H9 (cell line): ENCODE measurements at regions not wholly inside any gene's neighbourhood (a gene's known extent, or its start where the extent isn't known, plus 50 kb on each side); places are given as distances from the start of the nearest gene placed in this dataset.

Experiments
- DNase-seq: peaks from one replicate; pipeline ENCODE4 v3.0.0-alpha.2; 2017
- H2AFZ ChIP-seq: one replicate; pipeline ENCODE4 v1.6.1; 2013; ENCODE audit warnings: mild to moderate bottlenecking, low read length, control low read depth, moderate library complexity
- H2AK5ac ChIP-seq: 2 replicates; pipeline ENCODE4 v1.6.1; 2013; ENCODE audit warnings: low read length, control low read depth, mixed read lengths; ENCODE audit not compliant: insufficient read length
- H2BK120ac ChIP-seq: one replicate; pipeline ENCODE4 v1.6.1; 2013; ENCODE audit warnings: low read depth, mild to moderate bottlenecking, low read length, control low read depth, inconsistent platforms; ENCODE audit not compliant: poor library complexity, severe bottlenecking
- H2BK12ac ChIP-seq: 2 replicates; pipeline ENCODE4 v1.6.1; 2013; ENCODE audit warnings: low read length, control low read depth, mixed read lengths, low read depth; ENCODE audit not compliant: insufficient read length
- H2BK15ac ChIP-seq: 2 replicates; pipeline ENCODE4 v1.6.1; 2013; ENCODE audit warnings: low read depth, low read length, control low read depth
- H2BK20ac ChIP-seq: one replicate; pipeline ENCODE4 v1.6.1; 2013; ENCODE audit warnings: low read depth, mild to moderate bottlenecking, low read length, control low read depth, inconsistent platforms; ENCODE audit not compliant: poor library complexity, severe bottlenecking
- H2BK5ac ChIP-seq: 2 replicates; pipeline ENCODE4 v1.6.1; 2013; ENCODE audit warnings: low read length, control low read depth, mixed read lengths; ENCODE audit not compliant: insufficient read length
- H3K14ac ChIP-seq: 2 replicates; pipeline ENCODE4 v1.6.1; 2013; ENCODE audit warnings: low read length, control low read depth; ENCODE audit not compliant: insufficient read depth
- H3K18ac ChIP-seq: 2 replicates; pipeline ENCODE4 v1.6.1; 2013; ENCODE audit warnings: low read depth, mild to moderate bottlenecking, mixed read lengths, low read length, control low read depth; ENCODE audit not compliant: insufficient read length
- H3K23ac ChIP-seq: 2 replicates; pipeline ENCODE4 v1.6.1; 2013; ENCODE audit warnings: low read length, control low read depth, mixed read lengths, low read depth; ENCODE audit not compliant: insufficient read length
- H3K23me2 ChIP-seq: 2 replicates; pipeline ENCODE4 v1.6.1; 2013; ENCODE audit warnings: low read depth, mild to moderate bottlenecking, mixed read lengths, low read length, control low read depth; ENCODE audit not compliant: insufficient read length, poor library complexity, severe bottlenecking
- H3K27ac ChIP-seq: 2 replicates; pipeline ENCODE4 v1.5.1; 2013; ENCODE audit warnings: low read length, control low read depth, mixed read lengths, low read depth; ENCODE audit not compliant: insufficient read length
- H3K27me3 ChIP-seq: 2 replicates; pipeline ENCODE4 v1.6.1; 2013; ENCODE audit warnings: low read length, control low read depth, inconsistent platforms; ENCODE audit not compliant: insufficient read depth
- H3K4ac ChIP-seq: 2 replicates; pipeline ENCODE4 v1.6.1; 2013; ENCODE audit warnings: low read depth, mild to moderate bottlenecking, control low read depth, inconsistent platforms, low read length, moderate library complexity
- H3K4me1 ChIP-seq: 2 replicates; pipeline ENCODE4 v1.6.1; 2013; ENCODE audit warnings: low read length, control low read depth, inconsistent platforms; ENCODE audit not compliant: insufficient read depth
- H3K4me2 ChIP-seq: 2 replicates; pipeline ENCODE4 v1.6.1; 2013; ENCODE audit warnings: low read length, control low read depth, mixed read lengths; ENCODE audit not compliant: insufficient read length, insufficient read depth
- H3K56ac ChIP-seq: 2 replicates; pipeline ENCODE4 v1.6.1; 2013; ENCODE audit warnings: low read depth, mild to moderate bottlenecking, mixed read lengths, low read length, control low read depth; ENCODE audit not compliant: insufficient read length
- H3K79me1 ChIP-seq: 2 replicates; pipeline ENCODE4 v1.6.1; 2013; ENCODE audit warnings: low read depth, mild to moderate bottlenecking, moderate library complexity, low read length, control low read depth, inconsistent platforms; ENCODE audit not compliant: insufficient read depth, poor library complexity, severe bottlenecking
- H3K79me2 ChIP-seq: 2 replicates; pipeline ENCODE4 v1.6.1; 2013; ENCODE audit warnings: low read length, control low read depth, inconsistent platforms; ENCODE audit not compliant: insufficient read depth
- H3K9ac ChIP-seq: 2 replicates; pipeline ENCODE4 v1.6.1; 2013; ENCODE audit warnings: low read length, control low read depth, mixed read lengths; ENCODE audit not compliant: insufficient read length; ENCODE audit errors: extremely low read depth
- H3K9me3 ChIP-seq: one replicate; pipeline ENCODE4 v1.6.1; 2013; ENCODE audit warnings: low read depth, low read length, inconsistent platforms; ENCODE audit not compliant: control insufficient read depth
- H3T11ph ChIP-seq: one replicate; pipeline ENCODE4 v1.6.1; 2013; ENCODE audit warnings: mild to moderate bottlenecking, low read length, control low read depth, inconsistent platforms
- H4K20me1 ChIP-seq: one replicate; pipeline ENCODE4 v1.6.1; 2013; ENCODE audit not compliant: control insufficient read depth, insufficient read length, insufficient read depth
- H4K5ac ChIP-seq: 2 replicates; pipeline ENCODE4 v1.6.1; 2013; ENCODE audit warnings: low read depth, mild to moderate bottlenecking, mixed read lengths, low read length, control low read depth; ENCODE audit not compliant: insufficient read length
- H4K8ac ChIP-seq: replicated peaks from 2 replicates; pipeline ENCODE4 v1.6.1; 2013; ENCODE audit warnings: low read length, control low read depth, mixed read lengths, low read depth; ENCODE audit not compliant: insufficient read length
- H4K91ac ChIP-seq: 2 replicates; pipeline ENCODE4 v1.6.1; 2013; ENCODE audit warnings: low read depth, mild to moderate bottlenecking, moderate library complexity, mixed read lengths, low read length, control low read depth; ENCODE audit not compliant: insufficient read length
- H3K27ac Mint-ChIP-seq, 3 experiments: 2 replicates in 2 of 3; 3 replicates in 1 of 3; pipeline ENCODE4 v1.8.0; 2020 to 2021; ENCODE audit warnings: mixed read lengths in 3 of 3, mild to moderate bottlenecking in 1 of 3, moderate library complexity in 1 of 3
- H3K27me3 Mint-ChIP-seq: 2 replicates; pipeline ENCODE4 v1.8.0; 2021; ENCODE audit warnings: low read depth, mild to moderate bottlenecking, moderate library complexity, mixed read lengths
- H3K36me3 Mint-ChIP-seq, 3 experiments: 2 replicates in 2 of 3; 3 replicates in 1 of 3; pipeline ENCODE4 v1.8.0; 2020 to 2021; ENCODE audit warnings: low read depth in 3 of 3, mixed read lengths in 3 of 3; ENCODE audit not compliant: insufficient read depth in 1 of 3
- H3K4me1 Mint-ChIP-seq, 2 experiments: 2 replicates each; pipeline ENCODE4 v1.8.0; 2020; ENCODE audit warnings: mixed read lengths in 2 of 2
- H3K4me3 Mint-ChIP-seq, 2 experiments: 2 replicates in 1 of 2; 3 replicates in 1 of 2; pipeline ENCODE4 v1.8.0; 2020 to 2021; ENCODE audit warnings: mild to moderate bottlenecking in 2 of 2, mixed read lengths in 2 of 2, moderate library complexity in 1 of 2
- H3K9me3 Mint-ChIP-seq, 2 experiments: 2 replicates in 1 of 2; 3 replicates in 1 of 2; pipeline ENCODE4 v1.8.0; 2020; ENCODE audit warnings: mild to moderate bottlenecking in 2 of 2, mixed read lengths in 2 of 2, moderate library complexity in 1 of 2
- WGBS: extraction: QIAGEN DNeasy Blood & Tissue Kit; methylation state at CpG from one replicate; pipeline ENCODE4 v1.1.7; 2013; ENCODE audit warnings: missing lambda C conversion rate, low lambda C conversion rate, mixed read lengths; ENCODE audit not compliant: insufficient read length; ENCODE audit errors: extremely low coverage; 5-methylcytosine and 5-hydroxymethylcytosine counted together
- TF ChIP-seq, protein P1 (sequence below): fragments of 200-600 bp; sonication (generic); conservative IDR thresholded peaks from 3 replicates; pipeline ENCODE4 v1.8.0; 2021; ENCODE audit warnings: antibody characterized with exemption, mild to moderate bottlenecking

DNA sequence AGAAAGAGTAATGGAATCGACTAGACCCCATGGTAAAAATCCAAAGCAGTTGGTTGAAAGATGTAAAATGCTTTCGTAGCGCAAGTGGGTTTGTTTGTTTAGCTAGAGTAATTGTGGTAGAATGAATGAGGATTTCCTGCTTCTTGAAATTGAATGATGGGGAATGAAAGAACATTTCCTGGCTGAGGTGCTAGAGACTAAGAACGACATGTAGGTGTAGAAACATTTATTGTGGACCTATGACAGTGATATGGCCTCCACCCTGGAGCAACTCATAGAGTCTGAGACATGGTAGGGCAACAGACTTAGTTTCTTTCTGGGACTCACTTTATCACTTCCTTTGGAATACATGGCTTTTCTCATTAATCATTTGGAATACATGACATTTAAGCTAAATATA, 467.6 kb upstream of the CFAP20DC start:
- H3K14ac ChIP-seq: no peak overlapping the region
- H3K23ac ChIP-seq: no peak overlapping the region
- no peak overlapping the region for H4K5ac ChIP-seq
- no peak overlapping the region for H4K91ac ChIP-seq
- H2BK20ac ChIP-seq: no peak overlapping the region
- H3K56ac ChIP-seq: no peak overlapping the region
- DNase-seq: no peak
- H2BK12ac ChIP-seq: no peak overlapping the region
- no peaks in the 10 kb centered on the region for H3K36me3 Mint-ChIP-seq
- H3K9ac ChIP-seq: no peak overlapping the region
- WGBS: no CpG with 5 or more reads among the region's 4 CpGs
- no peaks in the 10 kb centered on the region for H3K79me1 ChIP-seq
- H4K20me1 ChIP-seq: no peaks in the 10 kb centered on the region
- H3K27ac Mint-ChIP-seq: no peak overlapping the region
- no peak overlapping the region for H4K8ac ChIP-seq
- TF ChIP-seq, protein P1, sequence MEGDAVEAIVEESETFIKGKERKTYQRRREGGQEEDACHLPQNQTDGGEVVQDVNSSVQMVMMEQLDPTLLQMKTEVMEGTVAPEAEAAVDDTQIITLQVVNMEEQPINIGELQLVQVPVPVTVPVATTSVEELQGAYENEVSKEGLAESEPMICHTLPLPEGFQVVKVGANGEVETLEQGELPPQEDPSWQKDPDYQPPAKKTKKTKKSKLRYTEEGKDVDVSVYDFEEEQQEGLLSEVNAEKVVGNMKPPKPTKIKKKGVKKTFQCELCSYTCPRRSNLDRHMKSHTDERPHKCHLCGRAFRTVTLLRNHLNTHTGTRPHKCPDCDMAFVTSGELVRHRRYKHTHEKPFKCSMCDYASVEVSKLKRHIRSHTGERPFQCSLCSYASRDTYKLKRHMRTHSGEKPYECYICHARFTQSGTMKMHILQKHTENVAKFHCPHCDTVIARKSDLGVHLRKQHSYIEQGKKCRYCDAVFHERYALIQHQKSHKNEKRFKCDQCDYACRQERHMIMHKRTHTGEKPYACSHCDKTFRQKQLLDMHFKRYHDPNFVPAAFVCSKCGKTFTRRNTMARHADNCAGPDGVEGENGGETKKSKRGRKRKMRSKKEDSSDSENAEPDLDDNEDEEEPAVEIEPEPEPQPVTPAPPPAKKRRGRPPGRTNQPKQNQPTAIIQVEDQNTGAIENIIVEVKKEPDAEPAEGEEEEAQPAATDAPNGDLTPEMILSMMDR: no peak
- no peaks in the 10 kb centered on the region for H3K4me1 ChIP-seq
- no peak overlapping the region for H3K27ac ChIP-seq
- no peak overlapping the region for H3K4ac ChIP-seq
- H3K27me3 ChIP-seq: no peaks in the 10 kb centered on the region
- no peak overlapping the region for H3T11ph ChIP-seq
- H3K4me3 Mint-ChIP-seq: no peak overlapping the region
- H3K9me3 Mint-ChIP-seq: peaks cover 0 to under 1% of the 10 kb centered on the region in 2 experiments; a peak in 1 of 5 replicates
- H3K4me1 Mint-ChIP-seq: peaks cover 7 to 12% of the 10 kb centered on the region in 2 experiments
- H3K27me3 Mint-ChIP-seq: no peaks in the 10 kb centered on the region; the same call in 1 of the 2 replicates
- H2AK5ac ChIP-seq: no peak overlapping the region
- no peaks in the 10 kb centered on the region for H3K9me3 ChIP-seq
- H2BK5ac ChIP-seq: no peak overlapping the region
- H2BK15ac ChIP-seq: no peak overlapping the region
- H3K4me2 ChIP-seq: no peak overlapping the region
- no peaks in the 10 kb centered on the region for H3K79me2 ChIP-seq
- H3K23me2 ChIP-seq: no peaks in the 10 kb centered on the region
- no peak overlapping the region for H2BK120ac ChIP-seq
- H2AFZ ChIP-seq: no peak overlapping the region
- no peak overlapping the region for H3K18ac ChIP-seq
